ENCODE measurements at regions not wholly inside any gene's neighbourhood (a gene's known extent, or its start where the extent isn't known, plus 50 kb on each side); places are given as distances from the start of the nearest gene placed in this dataset.

DNA sequence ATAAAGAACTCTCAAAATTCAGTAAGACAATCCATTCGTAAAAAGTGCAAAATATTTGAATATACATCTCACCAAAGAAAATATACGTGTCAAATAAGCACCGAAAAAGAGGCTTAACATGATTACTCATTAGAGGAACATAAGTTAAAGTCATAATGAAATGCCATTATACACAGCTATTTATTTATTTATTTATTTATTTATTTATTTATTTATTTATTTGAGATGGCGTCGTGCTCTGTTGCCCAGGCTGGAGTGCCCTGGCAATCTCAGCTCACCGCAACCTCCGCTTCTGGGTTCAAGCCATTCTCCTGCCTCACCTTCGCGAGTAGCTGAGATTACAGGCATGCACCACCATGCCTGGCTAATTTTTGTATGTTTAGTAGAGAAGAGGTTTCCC lies 203.6 kb upstream of the UBASH3B start:
- TF ChIP-seq, protein P1, sequence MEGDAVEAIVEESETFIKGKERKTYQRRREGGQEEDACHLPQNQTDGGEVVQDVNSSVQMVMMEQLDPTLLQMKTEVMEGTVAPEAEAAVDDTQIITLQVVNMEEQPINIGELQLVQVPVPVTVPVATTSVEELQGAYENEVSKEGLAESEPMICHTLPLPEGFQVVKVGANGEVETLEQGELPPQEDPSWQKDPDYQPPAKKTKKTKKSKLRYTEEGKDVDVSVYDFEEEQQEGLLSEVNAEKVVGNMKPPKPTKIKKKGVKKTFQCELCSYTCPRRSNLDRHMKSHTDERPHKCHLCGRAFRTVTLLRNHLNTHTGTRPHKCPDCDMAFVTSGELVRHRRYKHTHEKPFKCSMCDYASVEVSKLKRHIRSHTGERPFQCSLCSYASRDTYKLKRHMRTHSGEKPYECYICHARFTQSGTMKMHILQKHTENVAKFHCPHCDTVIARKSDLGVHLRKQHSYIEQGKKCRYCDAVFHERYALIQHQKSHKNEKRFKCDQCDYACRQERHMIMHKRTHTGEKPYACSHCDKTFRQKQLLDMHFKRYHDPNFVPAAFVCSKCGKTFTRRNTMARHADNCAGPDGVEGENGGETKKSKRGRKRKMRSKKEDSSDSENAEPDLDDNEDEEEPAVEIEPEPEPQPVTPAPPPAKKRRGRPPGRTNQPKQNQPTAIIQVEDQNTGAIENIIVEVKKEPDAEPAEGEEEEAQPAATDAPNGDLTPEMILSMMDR (conservative IDR thresholded peaks at IDR 0.05; ENCODE audit: low read depth, low read length), result no peak
- TF ChIP-seq RAD21 (IDR thresholded peaks at IDR 0.05; ENCODE audit: low read length), result no peak
- no peak for TF ChIP-seq MXI1 (IDR thresholded peaks at IDR 0.05; ENCODE audit: borderline replicate concordance, low read depth, low read length)
